PC-9 (cell line): ENCODE measurements at regions not wholly inside any gene's neighbourhood (a gene's known extent, or its start where the extent isn't known, plus 50 kb on each side); places are given as distances from the start of the nearest gene placed in this dataset.
A peak's percentile ranks its signal among the peaks of the same experiment; 100 is the strongest.

Experiments used
- BruUV-seq: library from RNA; stranded (reverse); fragments of 400-500 nt; replicated peaks from 2 replicates; lab custom pipeline; 2021; lab: Mats Ljungman, UMichigan
- CTCF ChIA-PET: fragments of 300-600 bp; sonication (Branson Sonifier 250); formaldehyde crosslinking; loops from one replicate; lab custom pipeline; 2022; ENCODE audit warnings: antibody characterized with exemption; lab: Charles Lee
- POLR2A ChIA-PET: fragments of 300-600 bp; sonication (Branson Sonifier 250); formaldehyde crosslinking; loops from one replicate; lab custom pipeline; 2022; ENCODE audit warnings: antibody characterized with exemption; ENCODE audit not compliant: unreplicated experiment; lab: Charles Lee
- DNase-seq, 2 experiments: peaks; one replicate each; pipeline versions ENCODE4 v3.0.0 to v3.0.0-alpha.2; 2015 to 2022; ENCODE audit warnings: mixed read lengths in 1 of 2
- H2AFZ ChIP-seq: fragments of 200-600 bp; sonication (generic); 2 replicates; pipeline ENCODE4 v1.8.1; 2017; ENCODE audit warnings: antibody characterized with exemption
- H3F3A ChIP-seq: fragments of 200-600 bp; sonication (generic); 2 replicates; pipeline ENCODE4 v1.8.1; 2017; ENCODE audit warnings: antibody characterized with exemption, mild to moderate bottlenecking, low read depth; ENCODE audit not compliant: insufficient read depth
- H3K27ac ChIP-seq: fragments of 200-600 bp; sonication (generic); 2 replicates; pipeline ENCODE4 v1.6.1; 2016; ENCODE audit warnings: mixed run types
- H3K27me3 ChIP-seq: fragments of 200-600 bp; sonication (generic); 2 replicates; pipeline ENCODE4 v1.6.1; 2016; ENCODE audit warnings: low read depth, mixed run types; ENCODE audit not compliant: insufficient read depth
- H3K36me3 ChIP-seq: fragments of 200-600 bp; sonication (generic); 2 replicates; pipeline ENCODE4 v1.6.1; 2016; ENCODE audit warnings: low read depth, mixed run types
- H3K4me1 ChIP-seq: fragments of 200-600 bp; sonication (generic); replicated peaks from 2 replicates; pipeline ENCODE4 v1.6.1; 2016; ENCODE audit warnings: mixed run types; ENCODE audit not compliant: insufficient read depth
- H3K4me2 ChIP-seq: fragments of 200-600 bp; sonication (generic); 2 replicates; pipeline ENCODE4 v1.6.1; 2017; ENCODE audit warnings: mixed run types
- H3K4me3 ChIP-seq: fragments of 200-600 bp; sonication (generic); 2 replicates; pipeline ENCODE4 v1.6.1; 2016; ENCODE audit warnings: mixed run types
- H3K79me2 ChIP-seq: fragments of 200-600 bp; sonication (generic); 2 replicates; pipeline ENCODE4 v1.6.1; 2017; ENCODE audit warnings: low read depth, mixed run types
- H3K9me2 ChIP-seq: fragments of 200-600 bp; sonication (generic); 2 replicates; pipeline ENCODE4 v1.8.1; 2017; ENCODE audit warnings: mild to moderate bottlenecking; ENCODE audit not compliant: insufficient read depth
- H3K9me3 ChIP-seq: fragments of 200-600 bp; sonication (generic); 2 replicates; pipeline ENCODE4 v1.8.1; 2016; ENCODE audit warnings: low read depth; ENCODE audit not compliant: insufficient read depth
- H4K20me1 ChIP-seq: fragments of 200-600 bp; sonication (generic); 2 replicates; pipeline ENCODE4 v1.8.1; 2017; ENCODE audit not compliant: insufficient read depth
- CTCF ChIP-seq: fragments of 200-600 bp; sonication (generic); conservative IDR thresholded peaks from 2 replicates; pipeline ENCODE4 v1.6.1; 2017; ENCODE audit warnings: mixed run types, antibody characterized with exemption, mild to moderate bottlenecking, moderate library complexity
- EZH2 ChIP-seq: fragments of 200-600 bp; sonication (generic); IDR thresholded peaks from 2 replicates; pipeline ENCODE4 v1.8.0; 2017; ENCODE audit warnings: antibody characterized with exemption, low read depth
- intact Hi-C: fragments of 100-400 bp; cut with micrococcal nuclease; formaldehyde crosslinking; loops from one replicate; pipeline ENCODE4 v1.10.0; 2022; ENCODE audit not compliant: unreplicated experiment

GRCh38 chr5:109476292-109476691 is 66.5 kb upstream of the PJA2 start:
- Histone ChIP-seq H3K4me1 (no peaks in the 10 kb centered on the region), H3K27me3 (no peaks in the 10 kb centered on the region), H3K9me2 (no peaks in the 10 kb centered on the region), H3K36me3 (no peaks in the 10 kb centered on the region), H3F3A (no peaks in the 10 kb centered on the region), H3K79me2 (no peaks in the 10 kb centered on the region), H3K27ac (no peak overlapping the region), H4K20me1 (no peaks in the 10 kb centered on the region), H2AFZ (no peak overlapping the region), H3K4me3 (no peak overlapping the region), H3K9me3 (no peaks in the 10 kb centered on the region), H3K4me2 (no peak overlapping the region)
- TF ChIP-seq EZH2 (no peak), CTCF (no peak)
- BruUV-seq = no TSS peak
- no peak for DNase-seq
- ChIA-PET CTCF (interaction anchor here (0.7 kb wide), 1 partner anchor 829 kb away, joined by 7 read pairs; no protein-coding TSS in a partner anchor), POLR2A (no interaction called here)
- intact Hi-C loops = loop anchor here (5.0 to 10.0 kb wide), 2 partner anchors 551 to 954 kb away; no protein-coding TSS in a partner anchor

DNA sequence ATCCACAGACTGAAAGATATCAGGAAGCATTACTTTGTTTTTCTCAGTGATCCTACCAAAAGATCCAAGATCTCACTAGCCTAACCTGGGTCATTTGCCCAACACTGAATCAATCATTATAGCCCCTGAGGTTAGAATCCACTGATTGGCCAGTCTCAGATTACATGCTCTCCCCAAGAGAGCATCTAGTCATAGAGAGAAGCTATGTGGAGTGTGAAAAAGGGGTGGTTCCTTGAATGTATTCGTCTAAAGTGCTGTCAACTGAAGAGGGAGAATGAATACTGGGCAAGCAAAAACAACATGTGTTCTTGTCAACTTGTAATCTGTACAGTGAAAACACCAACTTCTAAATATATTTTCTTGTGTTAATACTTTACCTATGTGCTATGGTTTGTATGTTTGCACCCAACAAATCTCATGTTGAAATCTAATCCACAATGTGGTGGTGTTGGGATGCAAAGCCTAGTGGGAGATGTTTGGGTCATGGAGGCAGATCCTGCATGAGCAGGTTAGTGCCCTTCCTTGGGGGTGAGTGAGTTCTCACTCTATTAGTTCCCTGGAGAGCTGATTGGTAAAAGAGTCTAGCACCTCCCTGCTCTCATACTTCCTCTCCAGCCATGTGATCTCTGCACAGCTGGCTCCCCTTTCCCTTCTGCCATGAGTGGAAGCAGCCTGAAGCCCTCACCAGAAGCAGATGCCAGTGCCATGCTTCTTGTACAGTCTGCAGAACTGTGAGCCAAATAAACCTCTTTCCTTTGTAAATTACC is 60.3 kb upstream of the PJA2 start:
- no peaks in the 10 kb centered on the region for H3K9me3 ChIP-seq
- intact Hi-C loops = loop anchor here (2.0 to 10.0 kb wide), 3 partner anchors 145 to 789 kb away; no protein-coding TSS in a partner anchor
- ChIA-PET CTCF (no interaction called here), POLR2A (no interaction called here)
- H3K27me3 ChIP-seq = no peaks in the 10 kb centered on the region
- no peaks in the 10 kb centered on the region; the same call in 1 of the 2 replicates for H3K9me2 ChIP-seq
- no peak for DNase-seq
- H3K4me3 ChIP-seq = no peak overlapping the region
- no peak for TF ChIP-seq EZH2
- no peak for TF ChIP-seq CTCF
- H3K79me2 ChIP-seq = no peaks in the 10 kb centered on the region
- no peaks in the 10 kb centered on the region for H3F3A ChIP-seq
- H3K36me3 ChIP-seq = no peaks in the 10 kb centered on the region
- H3K4me2 ChIP-seq = no peak overlapping the region
- no peaks in the 10 kb centered on the region for H3K4me1 ChIP-seq
- no peak overlapping the region for H2AFZ ChIP-seq
- no peaks in the 10 kb centered on the region for H4K20me1 ChIP-seq
- H3K27ac ChIP-seq = no peak overlapping the region
- BruUV-seq = no TSS peak

- TF ChIP-seq EZH2 = no peak
- peak; percentile 75 for TF ChIP-seq CTCF
Observed at GRCh38 chr5:109468737-109469420, 59.1 kb upstream of the PJA2 start.

More at GRCh38 chr5:109468737-109469420, 59.1 kb upstream of the PJA2 start:
- H3K27me3 ChIP-seq = no peaks in the 10 kb centered on the region
- no peaks in the 10 kb centered on the region for H3K36me3 ChIP-seq
- CTCF ChIA-PET = no interaction called here
- no peaks in the 10 kb centered on the region for H3K4me1 ChIP-seq
- intact Hi-C loops = loop anchor here (1.0 to 10.0 kb wide), 3 partner anchors 144 to 827 kb away; no protein-coding TSS in a partner anchor
- H3F3A ChIP-seq = no peaks in the 10 kb centered on the region
- no peak overlapping the region for H3K4me3 ChIP-seq
- H3K9me3 ChIP-seq = no peaks in the 10 kb centered on the region
- H4K20me1 ChIP-seq = no peaks in the 10 kb centered on the region
- no TSS peak for BruUV-seq
- POLR2A ChIA-PET = no interaction called here
- no peaks in the 10 kb centered on the region for H3K79me2 ChIP-seq
- no peak overlapping the region for H2AFZ ChIP-seq
- peak; percentile 78 to 82 for DNase-seq
- H3K4me2 ChIP-seq = no peak overlapping the region
- no peaks in the 10 kb centered on the region; the same call in 1 of the 2 replicates for H3K9me2 ChIP-seq
- no peak overlapping the region for H3K27ac ChIP-seq
